WI38 (cell line): ENCODE measurements at regions not wholly inside any gene's neighbourhood (a gene's known extent, or its start where the extent isn't known, plus 50 kb on each side); places are given as distances from the start of the nearest gene placed in this dataset.

Source experiments
- H3K4me3 ChIP-seq: 2 replicates; pipeline ENCODE4 v1.5.1; 2011; ENCODE audit warnings: low read depth, mild to moderate bottlenecking, control low read depth, low read length
- TF ChIP-seq, protein P1 (sequence below): IDR thresholded peaks from 2 replicates; pipeline ENCODE4 v1.5.1; 2012; ENCODE audit warnings: low read depth, mild to moderate bottlenecking, control low read depth, low read length

DNA sequence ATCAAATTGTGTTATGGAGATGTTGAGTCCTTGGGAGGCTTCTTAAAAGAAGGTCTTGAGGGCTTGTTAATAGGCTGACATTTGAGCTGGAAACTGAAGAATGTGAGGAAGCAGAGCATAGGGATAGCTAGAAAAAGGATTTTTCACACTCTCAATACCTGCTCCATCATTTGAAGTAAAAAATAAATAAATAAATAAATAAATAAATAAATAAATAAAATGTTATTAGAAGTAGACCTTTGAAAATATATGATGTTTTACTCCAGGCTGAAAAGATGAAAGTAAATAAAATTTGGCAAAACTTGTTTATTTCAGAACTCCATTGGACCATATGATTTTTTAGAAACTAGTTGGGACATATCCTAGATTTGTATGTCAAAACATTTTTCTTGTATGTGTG lies 1757.8 kb upstream of the TENM3 start:
- TF ChIP-seq, protein P1, sequence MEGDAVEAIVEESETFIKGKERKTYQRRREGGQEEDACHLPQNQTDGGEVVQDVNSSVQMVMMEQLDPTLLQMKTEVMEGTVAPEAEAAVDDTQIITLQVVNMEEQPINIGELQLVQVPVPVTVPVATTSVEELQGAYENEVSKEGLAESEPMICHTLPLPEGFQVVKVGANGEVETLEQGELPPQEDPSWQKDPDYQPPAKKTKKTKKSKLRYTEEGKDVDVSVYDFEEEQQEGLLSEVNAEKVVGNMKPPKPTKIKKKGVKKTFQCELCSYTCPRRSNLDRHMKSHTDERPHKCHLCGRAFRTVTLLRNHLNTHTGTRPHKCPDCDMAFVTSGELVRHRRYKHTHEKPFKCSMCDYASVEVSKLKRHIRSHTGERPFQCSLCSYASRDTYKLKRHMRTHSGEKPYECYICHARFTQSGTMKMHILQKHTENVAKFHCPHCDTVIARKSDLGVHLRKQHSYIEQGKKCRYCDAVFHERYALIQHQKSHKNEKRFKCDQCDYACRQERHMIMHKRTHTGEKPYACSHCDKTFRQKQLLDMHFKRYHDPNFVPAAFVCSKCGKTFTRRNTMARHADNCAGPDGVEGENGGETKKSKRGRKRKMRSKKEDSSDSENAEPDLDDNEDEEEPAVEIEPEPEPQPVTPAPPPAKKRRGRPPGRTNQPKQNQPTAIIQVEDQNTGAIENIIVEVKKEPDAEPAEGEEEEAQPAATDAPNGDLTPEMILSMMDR, result no peak
- no peak overlapping the region for H3K4me3 ChIP-seq

DNA sequence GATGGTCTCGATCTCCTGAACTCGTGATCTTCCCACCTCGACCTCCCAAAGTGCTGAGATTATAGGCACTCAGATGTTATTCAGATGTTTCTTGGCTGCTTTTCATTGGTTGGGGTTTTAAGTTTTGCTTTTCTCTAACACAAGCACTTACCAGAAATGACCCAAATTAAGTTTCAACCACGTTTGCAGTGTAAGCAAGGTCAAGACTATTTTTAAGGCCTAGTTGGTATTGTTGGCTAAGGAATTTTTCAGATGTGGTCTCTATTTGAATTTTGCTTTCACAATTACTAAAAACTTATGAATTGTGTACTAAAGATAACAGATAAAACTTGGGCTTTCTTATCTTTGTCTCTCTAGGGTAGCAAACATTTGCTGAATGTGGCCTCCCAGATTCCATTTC lies 1756.9 kb upstream of the TENM3 start:
- TF ChIP-seq, protein P1, result no peak

DNA sequence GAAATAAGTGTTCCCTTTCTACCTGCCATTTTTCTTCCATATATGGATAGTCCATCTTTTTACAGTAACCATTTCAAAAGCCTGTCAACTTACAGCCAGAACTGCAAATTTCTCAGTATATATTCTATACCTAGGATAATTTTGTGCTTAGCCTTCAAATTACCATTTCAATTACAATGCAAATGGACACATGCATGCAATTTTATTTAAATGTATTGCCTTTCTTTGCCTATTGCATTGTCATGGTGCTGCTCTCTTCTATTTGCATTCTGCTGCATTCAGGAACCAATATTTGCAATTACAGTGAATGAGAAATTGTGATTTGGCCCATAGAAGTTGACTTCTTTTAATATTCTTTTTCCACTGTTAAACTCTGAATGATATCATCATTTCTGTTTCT lies 1753.4 kb upstream of the TENM3 start:
- no peak overlapping the region for H3K4me3 ChIP-seq
- TF ChIP-seq, protein P1, result no peak

More for the DNA sequence above, 1756.9 kb upstream of the TENM3 start:
- H3K4me3 ChIP-seq, result no peak overlapping the region

DNA sequence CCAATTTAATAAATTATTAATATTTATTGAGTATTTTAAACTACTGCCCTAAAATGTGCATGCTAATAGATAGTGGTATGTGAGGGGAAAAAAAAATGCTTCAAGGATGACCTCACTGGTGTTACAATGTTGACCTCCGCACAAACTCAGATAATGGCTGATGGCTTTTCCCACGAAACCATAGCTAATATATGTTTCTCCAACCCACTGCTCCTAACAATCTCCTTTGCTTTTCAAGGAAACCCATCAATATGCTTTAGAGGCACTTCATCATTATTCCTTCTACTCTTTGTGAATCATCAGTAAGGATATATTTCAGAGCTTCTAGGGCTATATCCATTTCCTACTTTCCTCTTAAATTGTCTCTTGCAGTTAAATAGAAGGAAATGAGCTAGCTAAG lies 1752.0 kb upstream of the TENM3 start:
- no peak overlapping the region for H3K4me3 ChIP-seq
- TF ChIP-seq, protein P1, result no peak

DNA sequence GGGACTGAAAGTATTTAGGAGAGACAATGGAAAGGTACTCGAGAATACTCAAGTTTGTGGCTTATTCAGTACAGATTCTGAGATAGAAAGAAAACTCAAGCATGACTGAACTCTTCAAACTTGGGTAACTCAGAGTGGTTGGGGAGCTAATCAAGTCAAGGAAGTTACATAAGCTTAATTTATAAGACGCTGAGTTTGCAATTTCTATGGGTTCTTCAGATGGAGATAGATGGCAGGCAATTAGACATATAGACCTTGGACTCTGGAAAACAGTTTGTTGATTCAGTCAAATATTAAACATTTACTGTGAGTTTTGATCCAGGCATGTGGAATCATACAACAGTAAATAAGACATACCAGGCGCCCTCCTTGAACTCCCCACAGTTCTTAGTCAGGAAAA lies 1749.9 kb upstream of the TENM3 start:
- H3K4me3 ChIP-seq, result no peak overlapping the region
- TF ChIP-seq, protein P1, result no peak

DNA sequence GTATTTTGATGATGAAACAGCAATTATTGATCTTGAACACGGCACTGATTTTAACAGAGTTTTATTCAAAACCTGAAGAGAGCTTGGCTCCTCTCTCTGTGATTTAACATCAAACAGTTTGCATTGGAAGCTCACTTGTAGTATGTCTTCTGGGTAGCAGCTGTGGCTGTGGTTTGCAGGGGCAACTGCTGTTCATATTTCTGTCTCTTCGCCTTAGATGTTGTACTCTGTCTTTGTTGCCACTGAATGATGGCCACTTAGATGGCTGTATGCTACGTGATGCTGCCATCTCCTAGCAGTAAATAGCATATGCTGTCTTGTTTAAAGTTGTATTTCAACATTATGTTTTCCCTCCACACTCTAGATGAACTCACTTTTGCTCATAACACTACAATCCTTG lies 1743.0 kb upstream of the TENM3 start:
- H3K4me3 ChIP-seq, result no peak overlapping the region
- TF ChIP-seq, protein P1, result no peak

DNA sequence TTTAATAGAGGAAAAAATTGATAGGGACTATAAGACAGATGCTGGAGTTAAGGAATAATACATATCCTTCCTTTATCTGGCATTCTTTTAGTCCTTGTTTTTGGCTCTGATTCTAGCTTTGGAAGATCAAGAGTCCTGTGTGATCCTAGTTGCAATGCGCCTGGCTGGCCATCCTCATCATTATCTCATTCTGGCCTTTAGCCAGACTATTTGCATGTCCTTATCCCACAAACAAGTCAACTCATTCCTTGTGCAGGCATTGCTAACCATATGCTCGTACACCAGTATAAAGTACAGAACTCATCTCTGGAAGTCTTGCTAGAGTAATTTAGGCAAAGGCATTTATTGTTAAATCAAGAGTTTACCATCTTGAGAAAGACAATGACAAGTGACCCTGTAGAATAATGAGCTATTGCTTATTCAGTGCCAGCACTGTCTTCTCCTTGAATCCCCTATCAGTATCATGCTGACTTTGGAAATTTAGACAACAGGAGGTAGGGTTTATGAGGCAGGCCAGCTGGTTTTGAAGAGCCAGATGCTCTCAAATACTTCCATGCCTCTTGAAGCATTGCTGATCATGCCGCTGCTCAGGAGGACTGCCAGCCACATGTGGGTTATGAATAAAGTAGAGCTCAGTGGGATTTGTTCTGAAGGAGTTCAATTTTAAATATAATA lies 1730.3 kb upstream of the TENM3 start:
- H3K4me3 ChIP-seq, result no peak overlapping the region
- TF ChIP-seq, protein P1, result no peak
